ENCODE measurements at regions not wholly inside any gene's neighbourhood (a gene's known extent, or its start where the extent isn't known, plus 50 kb on each side); places are given as distances from the start of the nearest gene placed in this dataset.

- DNase-seq (ENCODE audit: low read depth in 2 of 2), result no peak
Measured at GRCh38 chr9:85428230-85428629, 313.5 kb downstream of the AGTPBP1 start.

DNA sequence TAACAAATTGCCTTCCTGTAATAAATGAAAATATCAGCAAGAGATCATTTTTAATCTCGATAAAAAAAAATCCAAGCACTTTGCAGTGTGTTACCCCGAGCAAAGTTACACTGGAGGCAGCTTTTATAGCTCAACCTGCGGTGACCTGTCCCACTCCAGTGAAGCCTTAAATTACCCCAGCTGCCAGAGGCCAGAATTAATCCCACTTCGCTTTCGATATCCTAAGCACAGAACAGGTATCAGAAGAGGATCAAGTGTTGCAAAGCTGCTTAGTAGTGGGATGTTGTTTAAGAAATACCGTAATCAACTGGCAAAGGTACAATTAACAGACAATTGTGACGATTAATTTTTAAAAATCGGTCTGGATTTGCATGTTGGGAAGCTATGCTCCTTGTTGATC is 314.0 kb downstream of the AGTPBP1 start:
- DNase-seq (ENCODE audit: low read depth in 2 of 2), result no peak

- DNase-seq (ENCODE audit: low read depth in 2 of 2), result no peak
Measured at GRCh38 chr9:85425153-85425611, 316.6 kb downstream of the AGTPBP1 start.

DNA sequence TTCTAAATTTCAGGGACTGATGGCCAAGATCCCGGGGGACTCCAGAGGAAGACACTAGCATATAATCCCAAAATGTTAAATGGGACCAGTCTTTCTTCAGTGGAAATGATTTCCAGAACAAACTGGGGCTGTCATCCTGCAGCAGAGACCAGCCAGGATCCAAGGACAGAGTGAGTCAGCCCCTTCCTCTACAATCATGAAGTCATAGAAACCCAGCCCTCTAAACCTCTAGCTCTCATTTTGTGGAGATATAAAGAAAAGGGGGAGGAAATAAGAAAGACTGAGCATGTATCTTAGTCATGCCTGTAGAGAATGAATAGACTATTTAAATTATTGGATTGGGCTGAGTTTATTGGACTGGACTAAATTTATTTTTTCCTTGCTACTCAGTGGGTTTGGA is 318.3 kb downstream of the AGTPBP1 start:
- DNase-seq (ENCODE audit: low read depth in 2 of 2), result no peak

- DNase-seq (ENCODE audit: low read depth in 2 of 2), result no peak
Measured at GRCh38 chr9:85421641-85422040, 320.1 kb downstream of the AGTPBP1 start.

GRCh38 chr9:85420750-85421149 is 321.0 kb downstream of the AGTPBP1 start:
- DNase-seq (ENCODE audit: low read depth in 2 of 2), result no peak

DNA sequence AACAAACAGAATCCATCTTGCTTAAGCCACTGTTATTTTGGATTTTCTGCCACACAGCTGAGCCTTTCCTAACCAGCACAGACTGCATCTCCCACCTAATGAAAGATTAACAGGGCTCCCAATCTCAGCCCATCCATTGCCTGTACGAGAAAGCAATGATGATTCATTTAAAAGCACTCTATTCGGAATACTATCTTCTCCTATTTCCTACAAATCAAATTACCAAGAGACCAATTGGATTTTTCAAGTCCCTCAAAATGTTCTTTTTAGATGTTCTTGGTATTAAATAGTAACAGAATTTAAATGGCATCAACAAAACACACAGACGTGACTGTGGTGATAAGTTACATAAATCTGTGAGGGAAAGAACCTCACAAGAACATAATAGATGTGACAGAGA is 324.1 kb downstream of the AGTPBP1 start:
- DNase-seq (ENCODE audit: low read depth in 2 of 2), result no peak

- no peak for DNase-seq (ENCODE audit: low read depth in 2 of 2)
Measured at GRCh38 chr9:85416715-85417114, 325.0 kb downstream of the AGTPBP1 start.

DNA sequence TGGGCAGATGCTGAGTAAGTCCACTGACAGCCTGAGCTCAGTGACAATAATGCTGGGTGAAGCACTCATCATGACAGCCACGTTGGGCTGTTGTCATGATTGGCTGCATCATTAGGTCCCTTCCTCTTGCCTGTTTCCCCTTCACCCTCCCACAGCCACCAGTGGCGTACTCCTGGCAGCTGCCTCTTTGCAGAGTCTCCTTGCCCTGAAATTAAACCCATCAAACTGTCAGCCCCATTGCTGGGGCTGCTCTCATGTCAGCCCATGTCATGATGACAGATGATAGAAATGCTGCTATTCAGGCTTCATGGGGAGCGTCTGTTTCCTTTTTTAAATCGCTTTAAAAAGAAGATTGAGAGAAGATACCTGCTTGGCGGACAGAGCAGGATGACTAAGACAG is 327.4 kb downstream of the AGTPBP1 start:
- no peak for DNase-seq (ENCODE audit: low read depth in 2 of 2)

DNA sequence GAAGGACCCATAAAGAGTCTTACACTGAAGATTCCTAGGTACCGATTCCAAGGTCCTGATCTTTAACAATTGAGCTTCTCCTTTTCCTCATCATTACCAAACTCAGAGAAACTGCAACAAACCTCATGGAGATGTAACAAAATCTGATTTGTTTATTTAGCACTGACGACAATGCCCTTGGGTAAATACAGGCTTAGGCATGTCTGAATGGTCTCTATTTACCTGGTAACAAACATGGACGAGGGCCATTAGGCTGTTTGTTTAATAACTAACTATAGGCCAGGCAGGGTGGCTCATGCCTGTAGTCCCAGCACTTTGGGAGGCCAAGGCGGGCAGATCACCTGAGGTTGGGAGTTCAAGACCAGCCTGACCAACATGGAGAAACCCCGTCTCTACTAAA is 333.3 kb downstream of the AGTPBP1 start:
- DNase-seq (ENCODE audit: low read depth in 2 of 2), result no peak

- DNase-seq (ENCODE audit: low read depth in 2 of 2), result no peak
Measured at GRCh38 chr9:85405566-85405950, 336.2 kb downstream of the AGTPBP1 start.

DNA sequence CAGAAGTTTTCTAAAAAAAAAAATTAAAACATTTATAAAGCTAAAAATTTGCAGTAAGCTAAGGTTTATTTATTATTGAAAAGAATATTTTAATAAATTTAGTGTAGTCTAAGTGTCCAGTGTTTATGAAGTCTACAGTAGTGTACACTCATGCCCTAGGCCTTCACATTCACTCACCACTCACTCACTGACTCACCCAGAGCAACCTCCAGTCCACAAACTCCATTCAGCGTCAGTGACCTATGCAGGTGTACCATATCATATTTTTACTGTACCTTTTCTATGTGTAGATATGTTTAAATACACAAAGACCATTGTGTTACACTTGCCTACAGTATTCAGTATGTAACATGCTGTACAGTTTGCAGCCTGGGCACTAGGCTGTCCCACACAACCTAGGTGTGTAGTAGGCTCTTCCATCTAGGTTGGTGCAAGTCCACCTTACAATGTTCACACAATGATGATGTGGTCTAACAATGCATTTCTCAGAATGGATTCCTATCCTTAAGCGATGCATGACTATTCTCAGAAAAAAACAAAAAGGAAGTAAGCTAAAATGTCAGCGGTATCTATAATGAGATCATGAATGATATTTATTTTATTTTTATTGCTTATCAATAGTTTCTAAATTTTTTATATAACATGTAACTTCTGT is 336.7 kb downstream of the AGTPBP1 start:
- DNase-seq (ENCODE audit: low read depth in 2 of 2), result no peak

- no peak for DNase-seq (ENCODE audit: low read depth in 2 of 2)
Measured at GRCh38 chr9:85402551-85402950, 339.2 kb downstream of the AGTPBP1 start.

GRCh38 chr9:85401998-85402397 is 339.8 kb downstream of the AGTPBP1 start:
- no peak for DNase-seq (ENCODE audit: low read depth in 2 of 2)

DNA sequence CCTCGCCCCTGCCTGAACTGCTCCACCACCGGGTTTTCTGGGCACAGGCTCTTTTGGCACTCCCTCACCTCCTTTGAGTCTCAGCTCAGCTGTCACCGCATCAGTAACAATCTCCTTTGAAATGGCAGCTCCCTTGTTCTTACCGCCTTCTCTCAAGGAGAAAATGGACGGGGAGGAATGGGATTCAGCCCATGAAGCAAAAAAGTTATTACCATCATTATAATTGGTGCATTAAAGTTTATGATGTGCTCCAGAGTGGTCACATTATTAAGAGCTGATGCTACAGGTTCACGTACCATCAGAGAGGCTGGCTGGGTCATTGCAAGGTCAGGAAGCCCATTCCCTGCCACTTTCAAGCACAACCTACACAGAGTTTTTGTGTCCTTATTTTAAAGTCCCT is 344.7 kb downstream of the AGTPBP1 start:
- DNase-seq (ENCODE audit: low read depth in 2 of 2), result no peak

DNA sequence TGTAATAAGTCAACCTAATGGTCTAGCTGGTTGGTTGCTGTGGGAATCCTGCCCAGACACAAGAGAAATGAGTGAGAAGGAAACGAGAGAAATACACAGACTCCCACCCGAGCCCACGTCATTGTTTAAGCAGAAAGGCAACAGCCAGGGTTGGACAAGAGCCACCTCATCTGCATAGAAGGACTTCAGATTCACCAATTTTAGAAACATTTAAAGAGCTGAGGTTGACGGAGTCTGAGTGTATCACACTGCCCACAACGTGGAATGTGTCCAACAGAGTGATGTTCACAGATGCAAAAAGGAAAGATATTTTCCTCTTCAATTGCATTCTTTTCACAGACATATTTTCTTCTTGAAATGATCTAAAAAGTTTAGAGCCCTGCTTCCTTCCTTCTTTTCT is 349.5 kb downstream of the AGTPBP1 start:
- DNase-seq (ENCODE audit: low read depth in 2 of 2), result no peak

DNA sequence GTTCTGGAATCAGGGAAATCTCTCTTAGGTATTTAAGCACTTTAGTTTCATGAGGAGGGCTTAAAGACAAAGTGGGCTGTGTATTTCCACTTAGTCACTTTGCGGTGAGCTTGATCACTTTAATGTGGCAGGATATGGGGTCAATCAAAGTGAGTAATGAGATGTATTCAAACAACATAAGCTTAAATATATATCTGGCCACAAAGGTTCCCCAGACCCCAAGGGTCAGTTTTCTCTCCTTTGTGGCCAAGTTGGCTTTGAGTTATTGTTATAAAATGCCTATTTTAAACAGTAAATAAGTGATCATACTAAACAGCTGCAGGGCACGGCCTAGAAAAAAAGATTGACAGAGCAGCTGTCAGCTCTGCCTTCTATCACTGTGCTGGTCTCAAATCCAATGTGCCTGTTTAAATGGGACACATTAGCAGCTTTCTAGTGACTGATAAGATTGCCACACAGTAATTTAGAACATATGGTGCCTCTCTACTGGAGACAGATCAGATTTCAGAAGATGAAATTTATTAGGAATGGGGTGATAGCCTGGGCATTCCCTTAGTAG is 363.9 kb downstream of the AGTPBP1 start:
- no peak for DNase-seq (ENCODE audit: low read depth in 2 of 2)

DNA sequence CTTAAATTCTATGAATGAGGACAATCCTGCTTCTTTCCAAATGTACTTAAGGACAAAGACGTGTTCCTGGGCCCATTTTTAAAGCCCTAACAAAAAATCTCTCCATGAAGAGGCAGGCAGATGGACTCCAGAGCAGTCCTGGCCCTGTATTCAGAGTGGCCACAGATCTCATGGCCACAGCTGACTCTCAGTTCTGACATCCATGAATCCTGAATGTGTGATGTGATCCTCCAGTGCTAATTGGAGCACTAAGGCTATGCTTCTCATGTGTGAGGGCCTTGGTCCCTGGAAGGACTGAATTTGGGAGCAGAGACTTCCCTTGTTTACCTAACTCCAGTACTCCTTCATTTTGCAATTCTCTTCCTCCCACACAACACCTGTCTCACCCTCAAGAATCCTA is 373.0 kb downstream of the AGTPBP1 start:
- no peak for DNase-seq (ENCODE audit: low read depth in 2 of 2)

DNA sequence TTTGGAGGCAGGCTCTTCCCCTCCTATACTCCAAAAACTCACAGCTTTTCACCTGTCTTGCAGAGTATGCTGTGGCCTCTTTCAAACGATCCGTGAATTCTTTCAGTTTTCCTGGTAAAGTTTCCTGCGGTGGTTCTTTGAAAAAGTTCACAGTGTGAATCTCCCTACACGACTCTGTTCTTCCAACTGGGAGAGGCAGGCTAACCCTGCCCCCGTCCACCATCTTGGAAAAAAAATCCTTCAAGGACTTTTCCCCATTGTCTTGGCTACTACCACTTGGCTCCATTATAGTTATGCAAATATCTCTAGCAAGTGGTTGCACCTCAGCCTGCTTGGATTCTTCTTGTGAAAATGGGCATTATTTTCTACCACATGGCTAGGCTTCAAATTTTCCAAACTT is 382.6 kb downstream of the AGTPBP1 start:
- no peak for DNase-seq (ENCODE audit: low read depth in 2 of 2)

GRCh38 chr9:85349046-85349445 is 392.7 kb downstream of the AGTPBP1 start:
- DNase-seq (ENCODE audit: low read depth in 2 of 2), result no peak

- DNase-seq (ENCODE audit: low read depth in 2 of 2), result no peak
Measured at GRCh38 chr9:85347541-85347940, 394.2 kb downstream of the AGTPBP1 start.

GRCh38 chr9:85344901-85345300 is 396.9 kb downstream of the AGTPBP1 start:
- no peak for DNase-seq (ENCODE audit: low read depth in 2 of 2)

DNA sequence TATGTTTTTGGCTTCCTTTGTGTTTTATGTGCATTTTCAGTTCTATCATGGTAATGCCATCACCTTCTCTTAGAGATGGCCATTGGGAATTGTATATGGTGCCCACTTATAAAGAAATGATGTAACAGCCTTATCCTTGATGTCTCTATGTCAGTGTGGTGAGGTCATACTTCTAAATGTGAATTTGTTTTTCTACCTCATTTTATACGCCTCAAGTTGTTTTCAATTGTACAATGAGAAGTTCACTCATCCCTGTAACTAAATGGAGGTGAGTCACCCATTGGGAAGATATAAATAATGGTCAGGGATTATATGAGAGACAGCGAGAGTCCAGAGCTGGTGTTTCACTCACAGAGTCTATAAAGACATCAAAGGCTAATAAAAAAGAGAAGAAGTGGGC is 402.4 kb downstream of the AGTPBP1 start:
- no peak for DNase-seq (ENCODE audit: low read depth in 2 of 2)

GRCh38 chr9:85334228-85334627 is 407.5 kb downstream of the AGTPBP1 start:
- no peak for DNase-seq (ENCODE audit: low read depth in 2 of 2)
